CD4-positive, alpha-beta T cell (primary cell): ENCODE measurements at regions not wholly inside any gene's neighbourhood (a gene's known extent, or its start where the extent isn't known, plus 50 kb on each side); places are given as distances from the start of the nearest gene placed in this dataset.

Experiments
- ATAC-seq: fragments of 200-7000 bp; cut with Tn5 transposase; one replicate; pipeline ENCODE4 v1.10.0; 2022; ENCODE audit warnings: mild to moderate bottlenecking; ENCODE audit not compliant: poor library complexity
- CTCF ChIA-PET: fragments of 350-600 bp; sonication (Branson Sonifier 250); formaldehyde crosslinking; loops from one replicate; lab custom pipeline; 2021; ENCODE audit warnings: antibody characterized with exemption, inconsistent platforms; lab: Charles Lee
- POLR2A ChIA-PET: fragments of 350-600 bp; sonication (Branson Sonifier 250); formaldehyde crosslinking; loops from one replicate; lab custom pipeline; 2021; ENCODE audit warnings: antibody characterized with exemption, inconsistent platforms; lab: Charles Lee
- DNase-seq, 14 experiments: peaks; one replicate each; pipeline ENCODE4 v3.0.0-alpha.2; 2013 to 2020; ENCODE audit warnings: mixed read lengths in 2 of 14
- H3K27ac ChIP-seq, 2 donors: one replicate each; pipeline versions ENCODE4 v1.5.1 to v1.7.0; 2013; ENCODE audit warnings: low read length in 2 of 2, low read depth in 1 of 2, mild to moderate bottlenecking in 1 of 2
- H3K27me3 ChIP-seq, 2 experiments: 1 replicate in 1 of 2; 2 replicates in 1 of 2; pipeline versions ENCODE4 v1.6.1 to v1.7.0; 2013; ENCODE audit warnings: low read length in 2 of 2, control low read depth in 1 of 2, mild to moderate bottlenecking in 1 of 2, moderate library complexity in 1 of 2; ENCODE audit not compliant: insufficient read depth in 2 of 2, control insufficient read depth in 1 of 2
- H3K36me3 ChIP-seq: one replicate; pipeline ENCODE4 v1.6.1; 2013; ENCODE audit warnings: low read length, control low read depth; ENCODE audit not compliant: insufficient read depth
- H3K4me1 ChIP-seq: one replicate; pipeline ENCODE4 v1.6.1; 2013; ENCODE audit warnings: low read length, control low read depth; ENCODE audit not compliant: insufficient read depth
- H3K4me3 ChIP-seq: one replicate; pipeline ENCODE4 v1.5.1; 2013; ENCODE audit warnings: mild to moderate bottlenecking, low read length, moderate library complexity
- H3K9me3 ChIP-seq, 2 experiments: 1 replicate in 1 of 2; 2 replicates in 1 of 2; pipeline versions ENCODE4 v1.6.1 to v1.7.0; 2013; ENCODE audit warnings: low read length in 2 of 2, mild to moderate bottlenecking in 2 of 2, control low read depth in 1 of 2, moderate library complexity in 1 of 2; ENCODE audit not compliant: control insufficient read depth in 1 of 2, insufficient read depth in 1 of 2
- H3K27ac Mint-ChIP-seq: one replicate; pipeline ENCODE4 v1.8.0; 2020; ENCODE audit warnings: mixed read lengths
- H3K27me3 Mint-ChIP-seq: one replicate; pipeline ENCODE4 v1.8.0; 2021; ENCODE audit warnings: mixed read lengths
- H3K36me3 Mint-ChIP-seq: one replicate; pipeline ENCODE4 v1.8.0; 2021; ENCODE audit warnings: low read depth, mixed read lengths
- H3K4me1 Mint-ChIP-seq: one replicate; pipeline ENCODE4 v1.8.0; 2021; ENCODE audit warnings: low read depth, mixed read lengths
- H3K4me3 Mint-ChIP-seq: one replicate; pipeline ENCODE4 v1.8.0; 2020; ENCODE audit warnings: mild to moderate bottlenecking, mixed read lengths
- H3K9me3 Mint-ChIP-seq: one replicate; pipeline ENCODE4 v1.8.0; 2020; ENCODE audit warnings: mixed read lengths
- intact Hi-C, 2 experiments: fragments of 100-400 bp; cut with DNase I in 1 of 2; cut with micrococcal nuclease in 1 of 2; formaldehyde crosslinking; loops; one replicate each; pipeline versions ENCODE4 v1.15.1 to v1.9.0; 2023 to 2025; cut with DNase I, micrococcal nuclease
- TF ChIP-seq, protein P1 (sequence below): fragments of 200-600 bp; IDR thresholded peaks from one replicate; pipeline ENCODE4 v1.8.0; 2022; ENCODE audit warnings: antibody characterized with exemption, mild to moderate bottlenecking

DNA sequence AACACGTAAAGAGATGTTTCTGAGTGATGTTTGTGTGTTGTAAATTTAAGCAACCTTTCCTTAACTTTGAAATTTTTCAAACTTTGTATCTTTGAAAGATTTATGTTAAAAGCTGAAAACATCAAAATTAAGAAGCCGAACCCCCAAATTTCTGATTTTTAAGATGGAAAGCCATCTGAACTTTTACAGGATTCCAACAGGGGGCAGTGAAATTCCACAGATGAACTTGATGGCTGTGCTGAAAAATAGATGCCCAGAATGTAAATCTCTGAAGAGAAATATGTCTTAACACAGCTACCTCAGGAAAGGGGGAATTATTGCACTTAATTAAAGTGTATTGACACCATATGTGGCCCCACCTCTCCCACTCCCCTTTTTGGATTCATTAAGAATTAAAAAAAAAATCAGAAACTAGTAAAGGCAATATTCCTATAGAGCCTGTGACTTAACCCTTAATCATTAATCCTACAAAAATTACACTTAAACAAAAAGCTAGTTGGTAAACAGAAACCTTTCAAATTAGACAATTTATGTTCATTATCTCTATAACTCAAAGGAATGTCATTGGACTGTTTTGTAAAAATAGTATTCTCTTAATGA, 597.9 kb downstream of the KCNJ2 start:
- H3K36me3 ChIP-seq = no peaks in the 10 kb centered on the region
- peaks cover 0 to 4% of the 10 kb centered on the region in 2 experiments for H3K9me3 ChIP-seq
- TF ChIP-seq, protein P1, sequence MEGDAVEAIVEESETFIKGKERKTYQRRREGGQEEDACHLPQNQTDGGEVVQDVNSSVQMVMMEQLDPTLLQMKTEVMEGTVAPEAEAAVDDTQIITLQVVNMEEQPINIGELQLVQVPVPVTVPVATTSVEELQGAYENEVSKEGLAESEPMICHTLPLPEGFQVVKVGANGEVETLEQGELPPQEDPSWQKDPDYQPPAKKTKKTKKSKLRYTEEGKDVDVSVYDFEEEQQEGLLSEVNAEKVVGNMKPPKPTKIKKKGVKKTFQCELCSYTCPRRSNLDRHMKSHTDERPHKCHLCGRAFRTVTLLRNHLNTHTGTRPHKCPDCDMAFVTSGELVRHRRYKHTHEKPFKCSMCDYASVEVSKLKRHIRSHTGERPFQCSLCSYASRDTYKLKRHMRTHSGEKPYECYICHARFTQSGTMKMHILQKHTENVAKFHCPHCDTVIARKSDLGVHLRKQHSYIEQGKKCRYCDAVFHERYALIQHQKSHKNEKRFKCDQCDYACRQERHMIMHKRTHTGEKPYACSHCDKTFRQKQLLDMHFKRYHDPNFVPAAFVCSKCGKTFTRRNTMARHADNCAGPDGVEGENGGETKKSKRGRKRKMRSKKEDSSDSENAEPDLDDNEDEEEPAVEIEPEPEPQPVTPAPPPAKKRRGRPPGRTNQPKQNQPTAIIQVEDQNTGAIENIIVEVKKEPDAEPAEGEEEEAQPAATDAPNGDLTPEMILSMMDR = no peak
- H3K4me1 Mint-ChIP-seq = no peaks in the 10 kb centered on the region
- no peaks in the 10 kb centered on the region for H3K4me1 ChIP-seq
- no peak overlapping the region for H3K4me3 Mint-ChIP-seq
- H3K27me3 Mint-ChIP-seq = no peaks in the 10 kb centered on the region
- POLR2A ChIA-PET = no interaction called here
- H3K36me3 Mint-ChIP-seq = no peaks in the 10 kb centered on the region
- H3K27ac Mint-ChIP-seq = no peak overlapping the region
- intact Hi-C loops = no loop called here
- no peaks in the 10 kb centered on the region for H3K27me3 ChIP-seq
- H3K4me3 ChIP-seq = no peak overlapping the region
- CTCF ChIA-PET = no interaction called here
- H3K27ac ChIP-seq = no peak overlapping the region
- no peak for DNase-seq
- H3K9me3 Mint-ChIP-seq = no peaks in the 10 kb centered on the region
- no peak for ATAC-seq

- Mint-ChIP-seq H3K27me3 (no peaks in the 10 kb centered on the region), H3K27ac (no peak overlapping the region), H3K4me1 (no peaks in the 10 kb centered on the region), H3K4me3 (no peak overlapping the region), H3K9me3 (no peaks in the 10 kb centered on the region), H3K36me3 (no peaks in the 10 kb centered on the region)
- DNase-seq (no peak), ATAC-seq (no peak)
- ChIA-PET POLR2A (no interaction called here), CTCF (no interaction called here)
- intact Hi-C loops = no loop called here
- Histone ChIP-seq H3K4me3 (no peak overlapping the region), H3K27ac (no peak overlapping the region), H3K4me1 (no peaks in the 10 kb centered on the region), H3K27me3 (no peaks in the 10 kb centered on the region), H3K36me3 (no peaks in the 10 kb centered on the region), H3K9me3 (peaks cover 0 to 4% of the 10 kb centered on the region in 2 experiments)
- TF ChIP-seq, protein P1 = no peak
These were observed 600.6 kb downstream of the KCNJ2 start for GRCh38 chr17:70769956-70770355.

DNA sequence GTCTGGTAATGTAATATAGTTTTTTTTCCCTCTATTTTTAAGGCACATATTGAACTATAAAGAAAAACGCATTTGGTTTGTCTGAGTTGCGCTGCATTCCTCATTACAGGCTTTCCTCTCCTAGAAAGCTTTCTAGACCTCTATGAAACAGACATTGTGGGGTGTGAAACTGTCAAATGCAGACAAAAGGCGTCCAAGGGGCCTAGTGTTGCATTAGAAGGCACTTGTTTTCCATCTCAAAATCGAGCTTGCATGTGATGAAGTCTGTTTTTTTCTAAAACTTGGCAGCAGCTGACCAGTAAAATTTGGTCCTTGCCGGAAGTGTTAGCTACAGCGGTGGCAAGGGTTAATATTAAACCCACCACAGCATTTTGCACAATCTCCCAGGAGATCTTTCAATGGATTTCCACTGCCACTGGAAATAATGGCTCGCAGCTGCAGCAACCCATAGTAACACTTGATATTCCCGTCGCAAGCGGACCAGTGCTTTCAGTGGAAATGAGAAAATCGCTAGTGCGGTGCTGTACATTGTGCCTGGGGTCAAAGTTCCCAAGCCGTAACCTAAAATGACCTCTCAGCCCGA, 602.6 kb downstream of the KCNJ2 start:
- intact Hi-C loops = no loop called here
- Histone ChIP-seq H3K27me3 (no peaks in the 10 kb centered on the region), H3K4me3 (no peak overlapping the region), H3K4me1 (no peaks in the 10 kb centered on the region), H3K36me3 (no peaks in the 10 kb centered on the region), H3K9me3 (peaks cover 0 to 4% of the 10 kb centered on the region in 2 experiments), H3K27ac (no peak overlapping the region)
- TF ChIP-seq, protein P1 = no peak
- no peak overlapping the region for H3K27ac Mint-ChIP-seq
- ChIA-PET CTCF (interaction anchor here (0.6 kb wide), 1 partner anchor 147 kb away, joined by 3 read pairs; no protein-coding TSS in a partner anchor), POLR2A (no interaction called here)
- H3K36me3 Mint-ChIP-seq = no peaks in the 10 kb centered on the region
- H3K9me3 Mint-ChIP-seq = no peaks in the 10 kb centered on the region
- no peak overlapping the region for H3K4me3 Mint-ChIP-seq
- no peaks in the 10 kb centered on the region for H3K4me1 Mint-ChIP-seq
- ATAC-seq (no peak), DNase-seq (no peak)
- no peaks in the 10 kb centered on the region for H3K27me3 Mint-ChIP-seq
